ENCODE measurements at regions not wholly inside any gene's neighbourhood (a gene's known extent, or its start where the extent isn't known, plus 50 kb on each side); places are given as distances from the start of the nearest gene placed in this dataset.

- no peak for DNase-seq (ENCODE audit: low read depth)
- Histone ChIP-seq H3K27me3 (ENCODE audit: control insufficient read depth, insufficient read depth, low read length) (no peaks in the 10 kb centered on the region), H3K4me3 (ENCODE audit: low read depth, low read length) (no peak overlapping the region), H3K36me3 (ENCODE audit: control insufficient read depth, insufficient read depth, low read length) (no peaks in the 10 kb centered on the region)
- peak; percentile 56 for TF ChIP-seq CTCF (IDR thresholded peaks at IDR 0.05; ENCODE audit: insufficient read depth, low read depth, low read length)
- CTCF ChIA-PET, result interaction anchor here (1.0 to 4.1 kb wide), 4 partner anchors 10 to 350 kb away, joined by 3 to 22 read pairs (median 5); no protein-coding TSS in a partner anchor
- POLR2A ChIA-PET, result no interaction called here
Measured at GRCh38 chr11:44483919-44484610, 81.4 kb upstream of the CD82 start.

GRCh38 chr11:44488165-44488965 is 77.1 kb upstream of the CD82 start:
- H3K4me3 ChIP-seq (ENCODE audit: low read depth, low read length), result no peak overlapping the region
- no peak for TF ChIP-seq CTCF (IDR thresholded peaks at IDR 0.05; ENCODE audit: insufficient read depth, low read depth, low read length)
- DNase-seq (ENCODE audit: low read depth), result no peak
- no peaks in the 10 kb centered on the region for H3K27me3 ChIP-seq (ENCODE audit: control insufficient read depth, insufficient read depth, low read length)
- ChIA-PET POLR2A (no interaction called here), CTCF (interaction anchor here (0.9 to 1.3 kb wide), 3 partner anchors 26 to 355 kb away, joined by 3 to 4 read pairs (median 3); no protein-coding TSS in a partner anchor)
- no peaks in the 10 kb centered on the region for H3K36me3 ChIP-seq (ENCODE audit: control insufficient read depth, insufficient read depth, low read length)

GRCh38 chr11:44493383-44493782 is 72.1 kb upstream of the CD82 start:
- Histone ChIP-seq H3K4me3 (ENCODE audit: low read depth, low read length) (no peak overlapping the region), H3K27me3 (ENCODE audit: control insufficient read depth, insufficient read depth, low read length) (0 out of 2 replicates have a peak, but pooled peaks cover 3% of the 10 kb centered on the region), H3K36me3 (ENCODE audit: control insufficient read depth, insufficient read depth, low read length) (no peaks in the 10 kb centered on the region)
- TF ChIP-seq CTCF (IDR thresholded peaks at IDR 0.05; ENCODE audit: insufficient read depth, low read depth, low read length), result no peak
- ChIA-PET CTCF (interaction anchor here (1.2 to 1.6 kb wide), 3 partner anchors 11 to 208 kb away, joined by 3 read pairs; no protein-coding TSS in a partner anchor), POLR2A (no interaction called here)
- no peak for DNase-seq (ENCODE audit: low read depth)

- CTCF ChIA-PET, result interaction anchor here (0.8 to 1.6 kb wide), 3 partner anchors 10 to 208 kb away, joined by 3 read pairs; no protein-coding TSS in a partner anchor
- H3K36me3 ChIP-seq (ENCODE audit: control insufficient read depth, insufficient read depth, low read length), result no peaks in the 10 kb centered on the region
Measured at GRCh38 chr11:44493930-44494329, 71.5 kb upstream of the CD82 start.

More at GRCh38 chr11:44493930-44494329, 71.5 kb upstream of the CD82 start:
- TF ChIP-seq CTCF (IDR thresholded peaks at IDR 0.05; ENCODE audit: insufficient read depth, low read depth, low read length), result no peak
- DNase-seq (ENCODE audit: low read depth), result no peak
- Histone ChIP-seq H3K4me3 (ENCODE audit: low read depth, low read length) (no peak overlapping the region), H3K27me3 (ENCODE audit: control insufficient read depth, insufficient read depth, low read length) (0 out of 2 replicates have a peak, but pooled peaks cover 3% of the 10 kb centered on the region)
- POLR2A ChIA-PET, result no interaction called here
